CD4-positive, alpha-beta T cell (primary cell): ENCODE measurements at regions not wholly inside any gene's neighbourhood (a gene's known extent, or its start where the extent isn't known, plus 50 kb on each side); places are given as distances from the start of the nearest gene placed in this dataset.

Experiments used
- ATAC-seq: fragments of 200-7000 bp; cut with Tn5 transposase; one replicate; pipeline ENCODE4 v1.10.0; 2022; ENCODE audit warnings: mild to moderate bottlenecking; ENCODE audit not compliant: poor library complexity
- CTCF ChIA-PET: fragments of 350-600 bp; sonication (Branson Sonifier 250); formaldehyde crosslinking; loops from one replicate; lab custom pipeline; 2021; ENCODE audit warnings: antibody characterized with exemption, inconsistent platforms; lab: Charles Lee
- POLR2A ChIA-PET: fragments of 350-600 bp; sonication (Branson Sonifier 250); formaldehyde crosslinking; loops from one replicate; lab custom pipeline; 2021; ENCODE audit warnings: antibody characterized with exemption, inconsistent platforms; lab: Charles Lee
- DNase-seq, 14 experiments: peaks; one replicate each; pipeline ENCODE4 v3.0.0-alpha.2; 2013 to 2020; ENCODE audit warnings: mixed read lengths in 2 of 14
- H3K27ac ChIP-seq, 2 donors: one replicate each; pipeline versions ENCODE4 v1.5.1 to v1.7.0; 2013; ENCODE audit warnings: low read length in 2 of 2, low read depth in 1 of 2, mild to moderate bottlenecking in 1 of 2
- H3K27me3 ChIP-seq, 2 experiments: 1 replicate in 1 of 2; 2 replicates in 1 of 2; pipeline versions ENCODE4 v1.6.1 to v1.7.0; 2013; ENCODE audit warnings: low read length in 2 of 2, control low read depth in 1 of 2, mild to moderate bottlenecking in 1 of 2, moderate library complexity in 1 of 2; ENCODE audit not compliant: insufficient read depth in 2 of 2, control insufficient read depth in 1 of 2
- H3K36me3 ChIP-seq: one replicate; pipeline ENCODE4 v1.6.1; 2013; ENCODE audit warnings: low read length, control low read depth; ENCODE audit not compliant: insufficient read depth
- H3K4me1 ChIP-seq: one replicate; pipeline ENCODE4 v1.6.1; 2013; ENCODE audit warnings: low read length, control low read depth; ENCODE audit not compliant: insufficient read depth
- H3K4me3 ChIP-seq: one replicate; pipeline ENCODE4 v1.5.1; 2013; ENCODE audit warnings: mild to moderate bottlenecking, low read length, moderate library complexity
- H3K9me3 ChIP-seq, 2 experiments: 1 replicate in 1 of 2; 2 replicates in 1 of 2; pipeline versions ENCODE4 v1.6.1 to v1.7.0; 2013; ENCODE audit warnings: low read length in 2 of 2, mild to moderate bottlenecking in 2 of 2, control low read depth in 1 of 2, moderate library complexity in 1 of 2; ENCODE audit not compliant: control insufficient read depth in 1 of 2, insufficient read depth in 1 of 2
- H3K27ac Mint-ChIP-seq: one replicate; pipeline ENCODE4 v1.8.0; 2020; ENCODE audit warnings: mixed read lengths
- H3K27me3 Mint-ChIP-seq: one replicate; pipeline ENCODE4 v1.8.0; 2021; ENCODE audit warnings: mixed read lengths
- H3K36me3 Mint-ChIP-seq: one replicate; pipeline ENCODE4 v1.8.0; 2021; ENCODE audit warnings: low read depth, mixed read lengths
- H3K4me1 Mint-ChIP-seq: one replicate; pipeline ENCODE4 v1.8.0; 2021; ENCODE audit warnings: low read depth, mixed read lengths
- H3K4me3 Mint-ChIP-seq: one replicate; pipeline ENCODE4 v1.8.0; 2020; ENCODE audit warnings: mild to moderate bottlenecking, mixed read lengths
- H3K9me3 Mint-ChIP-seq: one replicate; pipeline ENCODE4 v1.8.0; 2020; ENCODE audit warnings: mixed read lengths
- intact Hi-C, 2 experiments: fragments of 100-400 bp; cut with DNase I in 1 of 2; cut with micrococcal nuclease in 1 of 2; formaldehyde crosslinking; loops; one replicate each; pipeline versions ENCODE4 v1.15.1 to v1.9.0; 2023 to 2025; cut with DNase I, micrococcal nuclease
- TF ChIP-seq, protein P1 (sequence below): fragments of 200-600 bp; IDR thresholded peaks from one replicate; pipeline ENCODE4 v1.8.0; 2022; ENCODE audit warnings: antibody characterized with exemption, mild to moderate bottlenecking

DNA sequence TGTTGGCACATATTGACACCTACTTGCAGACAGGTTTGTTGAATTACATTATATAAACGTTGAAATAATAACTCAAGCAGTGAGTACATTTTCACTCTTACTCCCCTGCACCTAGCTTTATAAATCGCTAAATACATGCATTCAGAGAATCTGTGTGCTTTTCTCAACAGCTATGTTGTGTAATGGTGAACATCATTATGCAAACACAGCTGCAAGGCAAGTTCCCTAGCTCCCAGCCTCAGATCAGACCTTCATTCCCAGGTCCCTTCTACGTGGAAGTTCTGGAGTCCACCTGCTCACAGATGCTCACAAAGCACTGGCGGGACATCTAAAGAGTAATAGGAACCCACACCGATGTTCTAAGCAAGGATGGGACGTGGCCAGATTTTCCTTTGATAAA is 86.8 kb upstream of the PEG3 start:
- Histone ChIP-seq H3K9me3 (peaks cover 25 to 32% of the 10 kb centered on the region in 2 experiments), H3K4me3 (no peak overlapping the region), H3K27ac (no peak overlapping the region), H3K4me1 (no peaks in the 10 kb centered on the region), H3K27me3 (no peaks in the 10 kb centered on the region), H3K36me3 (no peaks in the 10 kb centered on the region)
- DNase-seq (no peak), ATAC-seq (no peak)
- ChIA-PET POLR2A (no interaction called here), CTCF (no interaction called here)
- intact Hi-C loops = no loop called here
- H3K9me3 Mint-ChIP-seq = peaks cover 17% of the 10 kb centered on the region
- no peak overlapping the region for H3K4me3 Mint-ChIP-seq
- no peaks in the 10 kb centered on the region for H3K4me1 Mint-ChIP-seq
- no peak overlapping the region for H3K27ac Mint-ChIP-seq
- no peaks in the 10 kb centered on the region for H3K27me3 Mint-ChIP-seq
- TF ChIP-seq, protein P1, sequence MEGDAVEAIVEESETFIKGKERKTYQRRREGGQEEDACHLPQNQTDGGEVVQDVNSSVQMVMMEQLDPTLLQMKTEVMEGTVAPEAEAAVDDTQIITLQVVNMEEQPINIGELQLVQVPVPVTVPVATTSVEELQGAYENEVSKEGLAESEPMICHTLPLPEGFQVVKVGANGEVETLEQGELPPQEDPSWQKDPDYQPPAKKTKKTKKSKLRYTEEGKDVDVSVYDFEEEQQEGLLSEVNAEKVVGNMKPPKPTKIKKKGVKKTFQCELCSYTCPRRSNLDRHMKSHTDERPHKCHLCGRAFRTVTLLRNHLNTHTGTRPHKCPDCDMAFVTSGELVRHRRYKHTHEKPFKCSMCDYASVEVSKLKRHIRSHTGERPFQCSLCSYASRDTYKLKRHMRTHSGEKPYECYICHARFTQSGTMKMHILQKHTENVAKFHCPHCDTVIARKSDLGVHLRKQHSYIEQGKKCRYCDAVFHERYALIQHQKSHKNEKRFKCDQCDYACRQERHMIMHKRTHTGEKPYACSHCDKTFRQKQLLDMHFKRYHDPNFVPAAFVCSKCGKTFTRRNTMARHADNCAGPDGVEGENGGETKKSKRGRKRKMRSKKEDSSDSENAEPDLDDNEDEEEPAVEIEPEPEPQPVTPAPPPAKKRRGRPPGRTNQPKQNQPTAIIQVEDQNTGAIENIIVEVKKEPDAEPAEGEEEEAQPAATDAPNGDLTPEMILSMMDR = no peak
- H3K36me3 Mint-ChIP-seq = no peaks in the 10 kb centered on the region

DNA sequence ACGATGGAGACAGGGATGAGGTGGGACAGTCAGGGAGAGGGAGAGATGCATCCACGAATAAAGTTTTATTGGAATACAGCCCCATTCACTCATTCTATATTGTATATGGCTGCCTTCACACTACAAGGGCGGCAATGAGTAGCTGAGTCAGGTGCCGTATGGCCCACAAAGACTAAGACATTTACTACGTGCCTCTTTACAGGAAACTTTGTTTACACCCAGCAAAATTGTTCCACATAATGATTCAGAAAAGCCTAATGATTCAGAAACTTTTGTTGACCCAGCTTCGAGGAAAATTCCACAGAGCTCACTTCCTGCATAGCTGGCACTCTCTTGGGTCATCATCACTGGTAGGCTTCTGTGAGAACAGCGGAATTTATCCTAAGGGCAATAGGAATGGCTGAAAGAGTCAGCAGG is 87.3 kb upstream of the PEG3 start:
- no peaks in the 10 kb centered on the region for H3K4me1 ChIP-seq
- H3K27ac ChIP-seq = no peak overlapping the region
- intact Hi-C loops = no loop called here
- Mint-ChIP-seq H3K4me3 (no peak overlapping the region), H3K4me1 (no peaks in the 10 kb centered on the region), H3K27me3 (no peaks in the 10 kb centered on the region), H3K27ac (no peak overlapping the region), H3K9me3 (peaks cover 21% of the 10 kb centered on the region), H3K36me3 (no peaks in the 10 kb centered on the region)
- H3K27me3 ChIP-seq = no peaks in the 10 kb centered on the region
- ChIA-PET POLR2A (no interaction called here), CTCF (no interaction called here)
- TF ChIP-seq, protein P1 = no peak
- no peaks in the 10 kb centered on the region for H3K36me3 ChIP-seq
- no peak for ATAC-seq
- peaks cover 26 to 32% of the 10 kb centered on the region in 2 experiments for H3K9me3 ChIP-seq
- DNase-seq = no peak
- no peak overlapping the region for H3K4me3 ChIP-seq

DNA sequence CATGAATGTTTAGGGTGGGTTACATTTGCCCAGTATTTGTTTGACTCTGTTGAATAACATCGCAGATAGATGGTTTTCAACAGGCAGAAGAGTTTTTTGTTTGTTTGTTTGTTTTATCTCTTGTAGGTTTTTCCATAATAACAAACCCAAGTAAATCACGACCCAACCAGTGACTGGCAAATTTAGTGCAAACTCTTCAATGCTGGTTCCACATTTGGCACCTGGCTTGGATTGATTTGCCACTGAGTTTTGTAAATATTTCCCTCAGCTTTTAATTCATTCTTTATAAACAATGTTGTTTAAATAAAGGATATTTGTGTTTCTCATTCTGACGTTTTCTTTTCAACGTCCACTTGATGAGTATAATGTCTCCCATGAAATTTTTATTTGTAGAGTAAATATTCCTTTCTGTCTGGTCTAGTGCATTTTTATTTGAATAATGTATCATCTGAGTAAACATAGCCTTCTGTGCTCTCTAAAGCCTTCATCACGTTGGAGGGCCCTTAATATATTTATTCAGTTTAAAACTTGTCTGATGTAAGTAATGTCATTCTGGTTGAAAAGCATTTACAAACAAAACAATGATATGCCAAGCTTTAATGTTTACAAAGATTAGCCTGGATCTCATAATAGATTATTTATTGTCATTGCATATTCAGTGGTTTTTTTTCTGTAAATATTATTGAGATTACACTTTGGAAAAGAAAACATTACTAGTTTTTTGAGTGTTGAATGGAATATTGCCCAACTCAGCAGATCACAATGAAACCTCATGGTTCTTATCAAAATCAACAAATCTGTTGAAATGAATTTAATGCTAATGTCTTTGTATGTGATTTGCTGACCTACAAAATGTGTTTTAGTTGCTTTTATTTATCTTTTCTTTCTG is 90.4 kb upstream of the PEG3 start:
- intact Hi-C loops = no loop called here
- H3K36me3 Mint-ChIP-seq = no peaks in the 10 kb centered on the region
- Histone ChIP-seq H3K27me3 (no peaks in the 10 kb centered on the region), H3K27ac (no peak overlapping the region), H3K4me3 (no peak overlapping the region), H3K36me3 (no peaks in the 10 kb centered on the region), H3K9me3 (peaks cover 35 to 41% of the 10 kb centered on the region in 2 experiments), H3K4me1 (no peaks in the 10 kb centered on the region)
- ChIA-PET CTCF (no interaction called here), POLR2A (no interaction called here)
- ATAC-seq = no peak
- no peaks in the 10 kb centered on the region for H3K27me3 Mint-ChIP-seq
- TF ChIP-seq, protein P1 = no peak
- H3K4me3 Mint-ChIP-seq = no peak overlapping the region
- H3K9me3 Mint-ChIP-seq = peaks cover 22% of the 10 kb centered on the region
- H3K27ac Mint-ChIP-seq = no peak overlapping the region
- H3K4me1 Mint-ChIP-seq = no peaks in the 10 kb centered on the region
- DNase-seq = no peak
